ENCODE measurements at regions not wholly inside any gene's neighbourhood (a gene's known extent, or its start where the extent isn't known, plus 50 kb on each side); places are given as distances from the start of the nearest gene placed in this dataset.

DNA sequence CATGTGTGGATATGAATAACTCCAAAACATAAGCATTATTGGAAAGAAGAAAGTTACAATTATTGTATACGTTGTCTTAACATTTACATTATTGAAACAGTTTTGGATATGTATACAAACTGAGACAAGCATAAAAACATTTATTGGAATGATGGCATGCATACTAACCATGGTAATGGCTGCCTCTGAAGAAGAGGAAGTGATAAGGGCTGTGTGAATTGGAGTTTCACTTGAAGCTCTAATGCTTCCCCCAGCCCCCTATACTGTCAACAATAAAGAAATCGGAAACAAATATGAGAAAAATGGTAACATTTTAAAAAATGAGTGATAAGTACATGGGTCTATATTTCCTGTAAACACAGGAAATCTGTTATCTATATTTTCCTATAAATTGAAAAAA, 367.7 kb upstream of the DPYD start:
- Histone ChIP-seq H3K27ac (ENCODE audit: low read depth in 1 of 2, low read length in 2 of 2) (no peak overlapping the region), H2AFZ (ENCODE audit: insufficient read depth, low read depth, low read length, poor library complexity, severe bottlenecking) (no peak overlapping the region), H3K9me3 (replicated peaks in 1 of 2; ENCODE audit: control insufficient read depth in 1 of 2, insufficient read depth in 1 of 2, low read length in 2 of 2) (no peaks in the 10 kb centered on the region), H3K4me1 (ENCODE audit: control insufficient read depth in 1 of 2, insufficient read depth in 2 of 2, low read length in 2 of 2) (peaks cover 11 to 13% of the 10 kb centered on the region in 2 donors), H3K27me3 (ENCODE audit: control insufficient read depth in 2 of 2, insufficient read depth in 2 of 2, low read length in 2 of 2) (no peaks in the 10 kb centered on the region), H3K4me2 (replicated peaks; ENCODE audit: extremely low read depth, low read length, poor library complexity, severe bottlenecking) (no peak overlapping the region), H3K36me3 (replicated peaks in 1 of 2; ENCODE audit: control insufficient read depth in 1 of 2, insufficient read depth in 2 of 2, low read length in 2 of 2) (no peaks in the 10 kb centered on the region), H4K20me1 (ENCODE audit: insufficient read depth, low read length) (no peaks in the 10 kb centered on the region), H3K4me3 (replicated peaks in 1 of 3; ENCODE audit: low read depth in 2 of 3, low read length in 3 of 3) (no peak overlapping the region), H3K9ac (ENCODE audit: insufficient read depth, low read length, poor library complexity, severe bottlenecking) (no peak overlapping the region), H3K79me2 (ENCODE audit: insufficient read depth, low read length) (no peaks in the 10 kb centered on the region)
- no peak for TF ChIP-seq CTCF (IDR thresholded peaks at IDR 0.05)
- Mint-ChIP-seq H3K27me3 (ENCODE audit: low read depth in 3 of 3) (peaks cover 0 to 2% (median 0%) of the 10 kb centered on the region in 3 donors), H3K4me1 (peaks cover 19% of the 10 kb centered on the region), H3K4me3 (no peak overlapping the region), H3K9me3 (peaks cover 0 to 3% (median 0%) of the 10 kb centered on the region in 7 donors), H3K27ac (no peak overlapping the region), H3K36me3 (no peaks in the 10 kb centered on the region)
- intact Hi-C loops (cut with micrococcal nuclease) = no loop called here
- WGBS (ENCODE audit: insufficient coverage) = no CpG with 5 or more reads among the region's 2 CpGs
- DNase-seq = no peak

DNA sequence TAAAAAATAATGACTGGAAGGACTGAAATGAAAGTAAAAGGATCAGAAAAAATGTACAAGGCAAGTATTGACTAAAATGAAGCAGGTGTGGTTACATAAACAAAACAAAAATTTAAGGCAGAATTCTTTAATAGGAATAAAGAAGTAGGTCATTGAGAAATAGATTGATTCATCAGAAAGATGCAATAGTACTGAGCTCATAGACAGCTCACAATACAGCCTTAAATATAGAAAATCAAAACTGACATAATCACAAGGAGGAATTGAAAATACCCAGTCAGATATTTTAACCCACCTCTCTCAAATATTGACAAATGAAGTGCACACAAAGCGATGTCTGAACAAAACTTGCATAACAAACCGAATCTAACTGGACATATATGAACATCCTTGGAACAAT, 366.8 kb upstream of the DPYD start:
- peak in 1 of 3 donors; percentile 7 for DNase-seq
- no peak overlapping the region for H3K9ac ChIP-seq (ENCODE audit: insufficient read depth, low read length, poor library complexity, severe bottlenecking)
- no peaks in the 10 kb centered on the region for H3K9me3 ChIP-seq (replicated peaks in 1 of 2; ENCODE audit: control insufficient read depth in 1 of 2, insufficient read depth in 1 of 2, low read length in 2 of 2)
- peaks cover 0 to 3% (median 0%) of the 10 kb centered on the region in 7 donors for H3K9me3 Mint-ChIP-seq
- no peak overlapping the region for H3K4me3 ChIP-seq (replicated peaks in 1 of 3; ENCODE audit: low read depth in 2 of 3, low read length in 3 of 3)
- WGBS (ENCODE audit: insufficient coverage) = no CpG with 5 or more reads among the region's 2 CpGs
- H3K4me2 ChIP-seq (replicated peaks; ENCODE audit: extremely low read depth, low read length, poor library complexity, severe bottlenecking) = no peak overlapping the region
- peaks cover 0 to 2% (median 0%) of the 10 kb centered on the region in 3 donors for H3K27me3 Mint-ChIP-seq (ENCODE audit: low read depth in 3 of 3)
- no peak overlapping the region for H2AFZ ChIP-seq (ENCODE audit: insufficient read depth, low read depth, low read length, poor library complexity, severe bottlenecking)
- no peaks in the 10 kb centered on the region for H3K36me3 Mint-ChIP-seq
- no peaks in the 10 kb centered on the region for H3K36me3 ChIP-seq (replicated peaks in 1 of 2; ENCODE audit: control insufficient read depth in 1 of 2, insufficient read depth in 2 of 2, low read length in 2 of 2)
- intact Hi-C loops (cut with micrococcal nuclease) = no loop called here
- H3K4me1 ChIP-seq (ENCODE audit: control insufficient read depth in 1 of 2, insufficient read depth in 2 of 2, low read length in 2 of 2) = peaks cover 7 to 11% of the 10 kb centered on the region in 2 donors
- H3K4me3 Mint-ChIP-seq = no peak overlapping the region
- H3K79me2 ChIP-seq (ENCODE audit: insufficient read depth, low read length) = no peaks in the 10 kb centered on the region
- H3K27me3 ChIP-seq (ENCODE audit: control insufficient read depth in 2 of 2, insufficient read depth in 2 of 2, low read length in 2 of 2) = no peaks in the 10 kb centered on the region
- no peaks in the 10 kb centered on the region for H4K20me1 ChIP-seq (ENCODE audit: insufficient read depth, low read length)
- H3K4me1 Mint-ChIP-seq = peaks cover 15% of the 10 kb centered on the region
- no peak for TF ChIP-seq CTCF (IDR thresholded peaks at IDR 0.05)
- H3K27ac ChIP-seq (ENCODE audit: low read depth in 1 of 2, low read length in 2 of 2) = no peak overlapping the region
- peak overlapping the region in 1 of 7 donors; percentile 66 for H3K27ac Mint-ChIP-seq
